Body of pancreas (tissue), 4 donors: ENCODE measurements at regions not wholly inside any gene's neighbourhood (a gene's known extent, or its start where the extent isn't known, plus 50 kb on each side); places are given as distances from the start of the nearest gene placed in this dataset.

ENCODE experiments used
- CTCF ChIP-seq, 7 experiments: fragments of 450-650 bp in 4 of 7; fragments of 200-600 bp in 3 of 7; sonication (generic) in 3 of 7; IDR thresholded peaks; one replicate each; pipeline ENCODE4 v1.5.1; 2016 to 2019; ENCODE audit warnings: antibody characterized with exemption in 7 of 7
- POLR2A ChIP-seq, 3 donors: fragments of 450-650 bp; IDR thresholded peaks; one replicate each; pipeline ENCODE4 v1.6.1; 2016; ENCODE audit warnings: antibody characterized with exemption in 3 of 3, mild to moderate bottlenecking in 2 of 3

- TF ChIP-seq POLR2A (IDR thresholded peaks at IDR 0.05): no peak
- TF ChIP-seq CTCF (IDR thresholded peaks at IDR 0.05): no peak
These were observed 343.7 kb downstream of the GLRX3 start for GRCh38 chr10:130479926-130480325.
